Naive thymus-derived CD8-positive, alpha-beta T cell (primary cell): ENCODE measurements at regions not wholly inside any gene's neighbourhood (a gene's known extent, or its start where the extent isn't known, plus 50 kb on each side); places are given as distances from the start of the nearest gene placed in this dataset.

ENCODE experiments used
- ATAC-seq, 2 donors: fragments of 150-1000 bp; cut with Tn5 transposase in 1 of 2; sonication (Bioruptor Pico), chemical (Tn5 transposase) in 1 of 2; 1 replicate in 1 of 2; 2 replicates in 1 of 2; pipeline ENCODE4 v1.10.0; 2021; ENCODE audit warnings: mild to moderate bottlenecking in 2 of 2, moderate library complexity in 2 of 2
- POLR2A ChIA-PET: fragments of 350-600 bp; sonication (Branson Sonifier 250); formaldehyde crosslinking; loops from one replicate; lab custom pipeline; 2021; ENCODE audit warnings: antibody characterized with exemption; lab: Charles Lee
- DNase-seq, 10 donors: peaks; one replicate each; pipeline versions ENCODE4 v3.0.0 to v3.0.0-alpha.2; 2020 to 2022
- H3K27ac Mint-ChIP-seq, 10 donors: one replicate each; pipeline ENCODE4 v1.8.0; 2020 to 2022; ENCODE audit warnings: mild to moderate bottlenecking in 10 of 10, mixed read lengths in 10 of 10, moderate library complexity in 4 of 10, inconsistent platforms in 1 of 10
- H3K27me3 Mint-ChIP-seq, 5 donors: one replicate each; pipeline ENCODE4 v1.8.0; 2021 to 2022; ENCODE audit warnings: mixed read lengths in 5 of 5
- H3K36me3 Mint-ChIP-seq, 3 donors: one replicate each; pipeline ENCODE4 v1.8.0; 2020 to 2022; ENCODE audit warnings: mixed read lengths in 3 of 3, mild to moderate bottlenecking in 2 of 3, inconsistent platforms in 1 of 3
- H3K4me1 Mint-ChIP-seq, 4 donors: one replicate each; pipeline ENCODE4 v1.8.0; 2021 to 2022; ENCODE audit warnings: mixed read lengths in 4 of 4
- H3K4me3 Mint-ChIP-seq, 10 donors: one replicate each; pipeline ENCODE4 v1.8.0; 2020 to 2022; ENCODE audit warnings: mild to moderate bottlenecking in 10 of 10, mixed read lengths in 10 of 10, moderate library complexity in 6 of 10, inconsistent platforms in 1 of 10
- H3K9me3 Mint-ChIP-seq, 9 donors: one replicate each; pipeline ENCODE4 v1.8.0; 2020 to 2022; ENCODE audit warnings: mixed read lengths in 9 of 9, mild to moderate bottlenecking in 3 of 9, inconsistent platforms in 1 of 9, moderate library complexity in 1 of 9

GRCh38 chr4:123304151-123304964 lies 92.2 kb upstream of the SPRY1 start:
- no peaks in the 10 kb centered on the region for H3K27me3 Mint-ChIP-seq
- H3K4me3 Mint-ChIP-seq: peak overlapping the region in 3 of 10 donors; percentile 16 to 63 (median 37)
- DNase-seq (no peak), ATAC-seq (peak in 1 of 2 donors; percentile 43)
- peaks cover 0 to 2% (median 0%) of the 10 kb centered on the region in 9 donors for H3K9me3 Mint-ChIP-seq
- peaks cover 3 to 11% (median 6%) of the 10 kb centered on the region in 4 donors for H3K4me1 Mint-ChIP-seq
- H3K36me3 Mint-ChIP-seq: peaks cover 9 to 47% (median 32%) of the 10 kb centered on the region in 3 donors
- POLR2A ChIA-PET: no interaction called here
- peak overlapping the region in 3 of 10 donors; percentile 19 to 68 (median 56) for H3K27ac Mint-ChIP-seq

- Mint-ChIP-seq H3K36me3 (peaks cover 9 to 56% (median 36%) of the 10 kb centered on the region in 3 donors), H3K27ac (no peak overlapping the region), H3K4me1 (peaks cover 3 to 8% (median 4%) of the 10 kb centered on the region in 4 donors), H3K9me3 (peaks cover 0 to 2% (median 0%) of the 10 kb centered on the region in 9 donors), H3K4me3 (no peak overlapping the region), H3K27me3 (no peaks in the 10 kb centered on the region)
- POLR2A ChIA-PET: no interaction called here
- ATAC-seq (no peak), DNase-seq (no peak)
Measured at GRCh38 chr4:123305736-123306135, 90.9 kb upstream of the SPRY1 start.

DNA sequence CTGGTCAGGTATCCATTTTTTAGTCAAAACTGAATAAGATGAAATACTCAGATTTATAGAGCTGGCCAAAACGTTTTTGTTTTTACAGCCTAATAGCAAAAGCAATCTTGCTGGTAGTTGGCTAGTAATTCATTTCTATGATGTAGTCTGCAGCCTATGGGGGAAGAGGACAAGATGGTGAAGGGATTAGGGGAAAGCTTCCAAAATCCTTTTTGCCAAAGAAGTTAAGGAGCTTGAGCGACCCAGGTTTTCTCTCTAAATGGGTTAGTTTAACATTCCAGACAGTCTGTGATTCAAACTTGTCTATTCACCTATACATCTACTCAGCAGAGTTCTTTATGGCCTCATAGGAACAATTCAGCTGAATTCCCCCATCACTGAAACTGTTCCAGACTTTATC lies 89.8 kb upstream of the SPRY1 start:
- POLR2A ChIA-PET: no interaction called here
- H3K27ac Mint-ChIP-seq: no peak overlapping the region

DNA sequence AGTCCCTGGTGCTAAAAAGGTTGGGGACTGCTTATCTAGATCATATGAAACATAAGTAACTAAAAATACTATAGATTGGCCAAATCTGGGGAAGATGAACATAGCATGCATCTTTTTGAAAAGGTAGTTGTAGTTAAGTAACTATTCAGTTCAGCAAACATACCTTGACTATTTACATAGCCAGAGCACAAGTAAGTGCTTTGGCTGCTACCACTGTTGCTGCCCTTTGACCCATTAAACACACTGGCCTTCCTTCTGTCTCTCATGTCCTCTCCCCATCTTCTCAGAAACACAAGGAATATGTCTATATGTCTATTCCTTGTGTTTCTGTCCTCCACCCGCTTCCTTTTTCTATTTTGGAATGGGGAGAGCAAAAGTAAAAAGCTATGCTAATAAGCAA lies 87.9 kb upstream of the SPRY1 start:
- POLR2A ChIA-PET: no interaction called here
- DNase-seq (no peak), ATAC-seq (no peak)
- H3K27me3 Mint-ChIP-seq: no peaks in the 10 kb centered on the region
- peaks cover 0 to 10% (median 3%) of the 10 kb centered on the region in 9 donors for H3K9me3 Mint-ChIP-seq
- peaks cover 3 to 8% (median 4%) of the 10 kb centered on the region in 4 donors for H3K4me1 Mint-ChIP-seq
- peaks cover 25 to 73% (median 52%) of the 10 kb centered on the region in 3 donors for H3K36me3 Mint-ChIP-seq
- no peak overlapping the region for H3K4me3 Mint-ChIP-seq
- H3K27ac Mint-ChIP-seq: no peak overlapping the region

More for the DNA sequence above, 89.8 kb upstream of the SPRY1 start:
- Mint-ChIP-seq H3K4me3 (no peak overlapping the region), H3K27me3 (no peaks in the 10 kb centered on the region), H3K36me3 (peaks cover 10 to 62% (median 38%) of the 10 kb centered on the region in 3 donors), H3K4me1 (peaks cover 3 to 8% (median 4%) of the 10 kb centered on the region in 4 donors), H3K9me3 (peaks cover 0 to 3% (median under 1%) of the 10 kb centered on the region in 9 donors)
- ATAC-seq (no peak), DNase-seq (no peak)

- Mint-ChIP-seq H3K4me3 (no peak overlapping the region), H3K36me3 (peaks cover 25 to 87% (median 65%) of the 10 kb centered on the region in 3 donors), H3K4me1 (no peaks in the 10 kb centered on the region), H3K9me3 (peaks cover 0 to 14% (median 3%) of the 10 kb centered on the region in 9 donors), H3K27me3 (no peaks in the 10 kb centered on the region), H3K27ac (no peak overlapping the region)
- no peak for DNase-seq
- POLR2A ChIA-PET: no interaction called here
- ATAC-seq: no peak
Measured at GRCh38 chr4:123312116-123312515, 84.5 kb upstream of the SPRY1 start.

GRCh38 chr4:123312951-123313592 lies 83.5 kb upstream of the SPRY1 start:
- Mint-ChIP-seq H3K36me3 (peaks cover 33 to 88% (median 68%) of the 10 kb centered on the region in 3 donors), H3K4me3 (no peak overlapping the region), H3K27me3 (no peaks in the 10 kb centered on the region), H3K4me1 (no peaks in the 10 kb centered on the region), H3K27ac (peak overlapping the region in 1 of 10 donors; percentile 7), H3K9me3 (peaks cover 6 to 21% (median 9%) of the 10 kb centered on the region in 9 donors)
- no peak for DNase-seq
- no peak for ATAC-seq
- POLR2A ChIA-PET: no interaction called here

- no peak overlapping the region for H3K27ac Mint-ChIP-seq
Measured at GRCh38 chr4:123315617-123316016, 81.0 kb upstream of the SPRY1 start.

DNA sequence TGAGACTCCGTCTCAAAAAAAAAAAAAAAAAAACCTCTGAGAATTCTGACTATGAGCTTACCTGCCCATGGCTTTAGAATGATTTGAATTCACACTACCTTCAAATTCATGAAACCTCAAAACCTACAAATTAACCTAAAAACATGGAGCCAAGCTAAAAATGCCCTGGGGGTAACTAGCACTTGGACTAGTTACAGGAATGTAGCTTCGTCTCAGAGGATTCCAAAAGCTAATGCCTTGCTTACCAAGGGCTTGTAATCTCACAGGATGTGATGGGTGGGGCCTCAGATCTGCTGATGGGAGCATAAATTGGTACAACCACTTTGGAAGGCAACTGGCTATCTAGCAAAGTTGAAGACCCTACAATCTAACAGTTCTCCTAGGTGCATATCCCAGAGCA lies 79.4 kb upstream of the SPRY1 start:
- no peak overlapping the region for H3K4me3 Mint-ChIP-seq
- ATAC-seq (no peak), DNase-seq (no peak)
- no peaks in the 10 kb centered on the region for H3K27me3 Mint-ChIP-seq
- H3K36me3 Mint-ChIP-seq: peaks cover 37 to 70% (median 48%) of the 10 kb centered on the region in 3 donors
- peaks cover 16 to 48% (median 40%) of the 10 kb centered on the region in 9 donors for H3K9me3 Mint-ChIP-seq
- H3K27ac Mint-ChIP-seq: no peak overlapping the region
- POLR2A ChIA-PET: no interaction called here
- no peaks in the 10 kb centered on the region for H3K4me1 Mint-ChIP-seq

More at GRCh38 chr4:123315617-123316016, 81.0 kb upstream of the SPRY1 start:
- Mint-ChIP-seq H3K9me3 (peaks cover 12 to 39% (median 27%) of the 10 kb centered on the region in 9 donors), H3K36me3 (peaks cover 30 to 79% (median 54%) of the 10 kb centered on the region in 3 donors), H3K4me3 (no peak overlapping the region), H3K27me3 (no peaks in the 10 kb centered on the region), H3K4me1 (no peaks in the 10 kb centered on the region)
- ATAC-seq (no peak), DNase-seq (no peak)
- POLR2A ChIA-PET: no interaction called here

DNA sequence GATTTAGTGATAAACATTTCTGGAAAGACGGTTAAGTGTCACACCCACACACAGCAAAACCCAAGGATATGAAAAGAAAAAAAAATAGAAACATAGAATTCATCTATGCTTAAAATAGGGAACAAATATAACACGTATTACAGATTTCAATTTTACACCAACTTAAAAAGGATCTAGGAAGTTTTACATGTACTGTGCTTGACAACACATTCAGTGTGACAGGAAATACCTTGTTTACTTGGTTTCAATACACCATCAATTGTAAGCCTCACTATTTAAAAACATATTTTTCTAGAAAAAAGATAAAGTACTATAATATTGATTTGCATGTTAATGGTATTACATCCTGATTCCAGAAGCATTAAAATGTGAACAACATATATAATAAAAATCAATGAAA lies 77.0 kb upstream of the SPRY1 start:
- peaks cover 23 to 67% (median 55%) of the 10 kb centered on the region in 9 donors for H3K9me3 Mint-ChIP-seq
- no peaks in the 10 kb centered on the region for H3K27me3 Mint-ChIP-seq
- H3K27ac Mint-ChIP-seq: no peak overlapping the region
- POLR2A ChIA-PET: no interaction called here
- H3K36me3 Mint-ChIP-seq: peaks cover 24 to 46% (median 31%) of the 10 kb centered on the region in 3 donors
- H3K4me3 Mint-ChIP-seq: no peak overlapping the region
- no peak for DNase-seq
- no peak for ATAC-seq
- peaks cover 0 to under 1% (median 0%) of the 10 kb centered on the region in 4 donors for H3K4me1 Mint-ChIP-seq

GRCh38 chr4:123323998-123324397 lies 72.6 kb upstream of the SPRY1 start:
- peaks cover 16 to 83% (median 54%) of the 10 kb centered on the region in 9 donors for H3K9me3 Mint-ChIP-seq
- no peak overlapping the region for H3K4me3 Mint-ChIP-seq
- H3K27me3 Mint-ChIP-seq: peaks cover 0 to 4% (median 0%) of the 10 kb centered on the region in 5 donors
- H3K36me3 Mint-ChIP-seq: peaks cover 0 to 25% (median 10%) of the 10 kb centered on the region in 3 donors
- H3K27ac Mint-ChIP-seq: no peak overlapping the region
- POLR2A ChIA-PET: no interaction called here
- peaks cover 0 to 17% (median 0%) of the 10 kb centered on the region in 4 donors for H3K4me1 Mint-ChIP-seq
- ATAC-seq: no peak
- no peak for DNase-seq

- no peak for ATAC-seq
- H3K36me3 Mint-ChIP-seq: peaks cover 0 to 30% (median 4%) of the 10 kb centered on the region in 3 donors
- H3K4me3 Mint-ChIP-seq: peak overlapping the region in 2 of 10 donors; percentile 9 to 62
- POLR2A ChIA-PET: no interaction called here
- peak overlapping the region in 2 of 10 donors; percentile 0 to 20 for H3K27ac Mint-ChIP-seq
- H3K9me3 Mint-ChIP-seq: peaks cover 11 to 80% (median 47%) of the 10 kb centered on the region in 9 donors
- no peak for DNase-seq
- peaks cover 0 to 4% (median 0%) of the 10 kb centered on the region in 5 donors for H3K27me3 Mint-ChIP-seq
- H3K4me1 Mint-ChIP-seq: peaks cover 0 to 17% (median 0%) of the 10 kb centered on the region in 4 donors
Measured at GRCh38 chr4:123325241-123325681, 71.3 kb upstream of the SPRY1 start.

DNA sequence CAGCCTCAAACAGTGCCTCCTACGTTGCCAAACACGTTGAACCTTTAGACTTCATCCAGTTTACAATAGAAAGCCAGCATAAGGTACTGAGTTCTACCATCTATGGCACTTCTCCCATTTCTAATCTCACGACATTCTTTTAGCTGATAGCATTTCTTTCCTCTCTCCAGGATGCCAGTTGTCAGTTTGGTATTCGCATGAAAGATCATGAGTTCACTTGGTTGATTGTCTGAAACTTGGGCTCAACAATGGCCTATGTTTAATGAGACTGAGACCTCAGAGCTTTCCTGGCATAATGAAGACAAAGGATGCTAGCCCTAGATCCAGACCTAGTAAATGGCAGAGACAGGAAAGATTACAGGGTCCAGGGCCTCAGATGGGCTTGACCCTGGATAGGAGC lies 69.2 kb upstream of the SPRY1 start:
- DNase-seq (no peak), ATAC-seq (no peak)
- POLR2A ChIA-PET: no interaction called here
- Mint-ChIP-seq H3K4me3 (no peak overlapping the region), H3K27ac (no peak overlapping the region), H3K9me3 (peaks cover 2 to 69% (median 31%) of the 10 kb centered on the region in 9 donors), H3K27me3 (peaks cover 0 to 4% (median 0%) of the 10 kb centered on the region in 5 donors), H3K36me3 (peaks cover 0 to 17% (median 2%) of the 10 kb centered on the region in 3 donors), H3K4me1 (peaks cover 0 to 17% (median 0%) of the 10 kb centered on the region in 4 donors)
